ENCODE measurements at regions not wholly inside any gene's neighbourhood (a gene's known extent, or its start where the extent isn't known, plus 50 kb on each side); places are given as distances from the start of the nearest gene placed in this dataset.

DNA sequence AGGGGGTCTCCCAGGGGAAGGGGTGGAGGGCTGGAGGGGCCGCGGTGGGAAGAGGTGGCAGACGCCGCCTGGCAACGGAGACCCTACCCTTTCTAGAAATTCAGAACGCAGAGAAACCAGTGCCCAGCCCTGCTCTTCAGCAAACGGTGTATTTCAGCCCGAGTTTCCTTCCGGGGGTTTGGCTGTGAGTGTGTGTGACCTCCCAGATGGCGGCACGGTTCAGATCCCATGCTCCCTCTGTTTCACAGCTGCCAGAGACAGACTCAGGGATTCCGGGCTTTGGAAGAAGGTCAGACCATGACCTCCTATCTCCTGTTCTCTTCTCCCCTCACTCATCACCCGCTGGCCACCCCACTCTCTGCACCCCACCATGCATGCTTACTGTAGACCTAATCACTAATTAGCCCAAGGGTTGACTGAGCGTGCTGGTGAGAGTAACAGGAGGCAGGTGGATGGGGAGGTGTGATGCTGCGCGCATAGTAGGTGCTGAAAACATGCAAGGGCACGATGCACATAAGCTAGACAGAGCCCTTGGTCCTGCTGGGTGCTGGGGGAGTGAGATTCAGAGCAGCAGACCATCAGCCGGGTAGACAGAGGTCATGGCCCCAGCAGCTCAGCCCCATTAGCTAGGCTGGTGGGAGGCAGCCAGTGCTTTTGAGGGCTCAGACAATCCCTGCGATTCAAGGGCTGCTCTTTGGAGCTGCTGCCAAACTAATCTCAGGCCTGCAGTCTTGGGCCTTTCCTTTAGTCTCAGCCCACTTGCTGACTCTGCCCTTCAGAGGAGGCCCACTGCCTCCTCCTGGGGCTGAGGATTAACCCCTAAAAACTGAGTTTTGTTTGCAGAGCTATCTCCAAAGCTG is 256.5 kb upstream of the CADM1 start:
- Histone ChIP-seq H3K9me3 (no peaks in the 10 kb centered on the region), H3F3A (replicated peaks; ENCODE audit: insufficient read depth) (no peaks in the 10 kb centered on the region), H3K4me3 (ENCODE audit: low read depth in 2 of 2, low read length in 1 of 2) (no peak overlapping the region), H2AFZ (ENCODE audit: low read depth) (no peak overlapping the region), H3K4me2 (no peak overlapping the region), H3K4me1 (ENCODE audit: control insufficient read depth in 1 of 2, insufficient read depth in 2 of 2, low read depth in 1 of 2, low read length in 1 of 2) (no peaks in the 10 kb centered on the region; a peak in 1 of 4 replicates), H4K20me1 (ENCODE audit: insufficient read depth) (no peaks in the 10 kb centered on the region), H3K27ac (ENCODE audit: low read depth in 2 of 2, low read length in 1 of 2) (no peak overlapping the region), H3K79me2 (ENCODE audit: insufficient read depth) (no peaks in the 10 kb centered on the region), H3K36me3 (replicated peaks in 1 of 2; ENCODE audit: control insufficient read depth in 1 of 2, insufficient read depth in 2 of 2, low read length in 1 of 2) (no peaks in the 10 kb centered on the region), H3K9ac (no peak overlapping the region), H3K27me3 (ENCODE audit: insufficient read depth) (no peaks in the 10 kb centered on the region), H3K9me2 (no peaks in the 10 kb centered on the region)
- TF ChIP-seq RFX5 (IDR thresholded peaks at IDR 0.05; ENCODE audit: low read length) (no peak), POLR2AphosphoS5 (IDR thresholded peaks at IDR 0.05; ENCODE audit: low read depth, low read length) (no peak), IRF3 (IDR thresholded peaks at IDR 0.05; ENCODE audit: low read depth, low read length) (no peak), SMC3 (IDR thresholded peaks at IDR 0.05; ENCODE audit: low read depth, low read length) (no peak), FOXM1 (IDR thresholded peaks at IDR 0.05; ENCODE audit: low read depth) (no peak), MEF2A (IDR thresholded peaks at IDR 0.05; ENCODE audit: borderline replicate concordance, low read depth) (no peak), JUND (IDR thresholded peaks at IDR 0.05) (no peak), RXRA (IDR thresholded peaks at IDR 0.05; ENCODE audit: borderline replicate concordance, low read depth) (no peak), SIN3A (IDR thresholded peaks at IDR 0.05; ENCODE audit: borderline replicate concordance, low read depth, low read length) (no peak), ELF1 (IDR thresholded peaks at IDR 0.05) (no peak), CHD2 (IDR thresholded peaks at IDR 0.05; ENCODE audit: low read length, partially characterized antibody) (no peak)
- TF ChIP-seq, protein P1, sequence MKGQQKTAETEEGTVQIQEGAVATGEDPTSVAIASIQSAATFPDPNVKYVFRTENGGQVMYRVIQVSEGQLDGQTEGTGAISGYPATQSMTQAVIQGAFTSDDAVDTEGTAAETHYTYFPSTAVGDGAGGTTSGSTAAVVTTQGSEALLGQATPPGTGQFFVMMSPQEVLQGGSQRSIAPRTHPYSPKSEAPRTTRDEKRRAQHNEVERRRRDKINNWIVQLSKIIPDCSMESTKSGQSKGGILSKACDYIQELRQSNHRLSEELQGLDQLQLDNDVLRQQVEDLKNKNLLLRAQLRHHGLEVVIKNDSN (IDR thresholded peaks at IDR 0.05; ENCODE audit: borderline replicate concordance, low read depth), result no peak
- TF ChIP-seq, protein P2, sequence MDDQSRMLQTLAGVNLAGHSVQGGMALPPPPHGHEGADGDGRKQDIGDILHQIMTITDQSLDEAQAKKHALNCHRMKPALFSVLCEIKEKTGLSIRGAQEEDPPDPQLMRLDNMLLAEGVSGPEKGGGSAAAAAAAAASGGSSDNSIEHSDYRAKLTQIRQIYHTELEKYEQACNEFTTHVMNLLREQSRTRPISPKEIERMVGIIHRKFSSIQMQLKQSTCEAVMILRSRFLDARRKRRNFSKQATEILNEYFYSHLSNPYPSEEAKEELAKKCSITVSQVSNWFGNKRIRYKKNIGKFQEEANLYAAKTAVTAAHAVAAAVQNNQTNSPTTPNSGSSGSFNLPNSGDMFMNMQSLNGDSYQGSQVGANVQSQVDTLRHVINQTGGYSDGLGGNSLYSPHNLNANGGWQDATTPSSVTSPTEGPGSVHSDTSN (IDR thresholded peaks at IDR 0.05), result no peak
- DNase-seq, result no peak
- POLR2A ChIA-PET, result no interaction called here
- WGBS (ENCODE audit: low lambda C conversion rate), result 81% methylated on average over 19 of the region's 19 CpGs
- CTCF ChIA-PET, result no interaction called here

Data from SK-N-SH (cell line).